Vagina (tissue), 2 donors: ENCODE measurements at regions not wholly inside any gene's neighbourhood (a gene's known extent, or its start where the extent isn't known, plus 50 kb on each side); places are given as distances from the start of the nearest gene placed in this dataset.
"Not testable (repeated sequence)": the region's sequence is repeated elsewhere in the genome, so short reads cannot be mapped to it uniquely, and the experiment has no call there.

ENCODE experiments used
- DNase-seq, 2 donors: peaks; one replicate each; pipeline ENCODE4 v3.0.0-alpha.2; 2017; ENCODE audit errors: extremely low spot score in 2 of 2
- H3K27ac ChIP-seq: fragments of 200-600 bp; sonication (generic); one replicate; pipeline ENCODE4 v1.5.1; 2019
- H3K27me3 ChIP-seq: fragments of 200-600 bp; sonication (generic); one replicate; pipeline ENCODE4 v1.5.1; 2019
- H3K36me3 ChIP-seq, 2 donors: fragments of 200-600 bp; sonication (generic); one replicate each; pipeline ENCODE4 v1.5.1; 2017 to 2019
- H3K4me1 ChIP-seq: fragments of 200-600 bp; sonication (generic); one replicate; pipeline ENCODE4 v1.5.1; 2019
- H3K4me3 ChIP-seq, 2 donors: fragments of 200-600 bp; sonication (generic); 1 replicate in 1 of 2; 2 replicates in 1 of 2; pipeline ENCODE4 v1.5.1; 2016 to 2019
- H3K9me3 ChIP-seq: fragments of 200-600 bp; sonication (generic); one replicate; pipeline ENCODE4 v1.5.1; 2019
- CTCF ChIP-seq, 3 experiments: fragments of 450-650 bp in 2 of 3; fragments of 200-600 bp in 1 of 3; sonication (generic) in 1 of 3; IDR thresholded peaks; one replicate each; pipeline ENCODE4 v1.5.1; 2017 to 2019; ENCODE audit warnings: antibody characterized with exemption in 3 of 3, mild to moderate bottlenecking in 2 of 3, moderate library complexity in 2 of 3
- POLR2A ChIP-seq, 2 donors: fragments of 450-650 bp; IDR thresholded peaks; one replicate each; pipeline ENCODE4 v1.6.1; 2017; ENCODE audit warnings: antibody characterized with exemption in 2 of 2, mild to moderate bottlenecking in 2 of 2, moderate library complexity in 2 of 2
- POLR2AphosphoS5 ChIP-seq, 2 donors: sonication (generic); formaldehyde crosslinking; IDR thresholded peaks; one replicate each; pipeline ENCODE4 v1.9.0; 2017; ENCODE audit warnings: antibody characterized with exemption in 2 of 2, mild to moderate bottlenecking in 2 of 2, low read depth in 1 of 2; ENCODE audit not compliant: insufficient read depth in 1 of 2
- intact Hi-C: fragments of 100-400 bp; cut with DNase I; formaldehyde crosslinking; loops from one replicate; pipeline ENCODE4 v1.15.1; 2023

- H3K9me3 ChIP-seq: no peaks in the 10 kb centered on the region
- H3K27me3 ChIP-seq: no peaks in the 10 kb centered on the region
- TF ChIP-seq CTCF (IDR thresholded peaks at IDR 0.05) (no peak), POLR2AphosphoS5 (IDR thresholded peaks at IDR 0.05; ENCODE audit: insufficient read depth in 1 of 2, low read depth in 1 of 2) (no peak), POLR2A (IDR thresholded peaks at IDR 0.05) (no peak)
- no peak overlapping the region for H3K27ac ChIP-seq
- intact Hi-C loops: no loop called here
- H3K4me3 ChIP-seq: no peak overlapping the region
- no peaks in the 10 kb centered on the region for H3K4me1 ChIP-seq
- no peaks in the 10 kb centered on the region for H3K36me3 ChIP-seq
- no peak for DNase-seq
These were observed 256.0 kb downstream of the GRXCR1 start for GRCh38 chr4:43148481-43148880.

- Histone ChIP-seq H3K36me3 (no peaks in the 10 kb centered on the region), H3K27me3 (no peaks in the 10 kb centered on the region), H3K27ac (no peak overlapping the region), H3K4me1 (no peaks in the 10 kb centered on the region), H3K9me3 (no peaks in the 10 kb centered on the region), H3K4me3 (no peak overlapping the region)
- DNase-seq: no peak
- intact Hi-C loops: no loop called here
- no peak for TF ChIP-seq POLR2AphosphoS5 (IDR thresholded peaks at IDR 0.05; ENCODE audit: insufficient read depth in 1 of 2, low read depth in 1 of 2)
These were observed 270.7 kb downstream of the GRXCR1 start for GRCh38 chr4:43163101-43163792.

- H3K27ac ChIP-seq: no peak overlapping the region
- H3K4me3 ChIP-seq: no peak overlapping the region
- no peak for DNase-seq
- no peaks in the 10 kb centered on the region for H3K36me3 ChIP-seq
- no peaks in the 10 kb centered on the region for H3K9me3 ChIP-seq
- no peaks in the 10 kb centered on the region for H3K27me3 ChIP-seq
- TF ChIP-seq POLR2AphosphoS5 (IDR thresholded peaks at IDR 0.05; ENCODE audit: insufficient read depth in 1 of 2, low read depth in 1 of 2): no peak
- no peak for TF ChIP-seq POLR2A (IDR thresholded peaks at IDR 0.05)
- no peak for TF ChIP-seq CTCF (IDR thresholded peaks at IDR 0.05)
- H3K4me1 ChIP-seq: no peaks in the 10 kb centered on the region
- intact Hi-C loops: no loop called here
These were observed 297.2 kb downstream of the GRXCR1 start for GRCh38 chr4:43189741-43190140.

GRCh38 chr4:43212576-43212975, 320.1 kb downstream of the GRXCR1 start:
- H3K4me1 ChIP-seq, H3K27me3 ChIP-seq, H3K27ac ChIP-seq, H3K9me3 ChIP-seq, intact Hi-C loops, DNase-seq, H3K36me3 ChIP-seq, H3K4me3 ChIP-seq: not testable (repeated sequence)

GRCh38 chr4:43223820-43224219, 331.3 kb downstream of the GRXCR1 start:
- Histone ChIP-seq H3K4me3 (no peak overlapping the region), H3K36me3 (no peaks in the 10 kb centered on the region), H3K27ac (no peak overlapping the region), H3K4me1 (no peaks in the 10 kb centered on the region), H3K27me3 (no peaks in the 10 kb centered on the region), H3K9me3 (no peaks in the 10 kb centered on the region)
- TF ChIP-seq POLR2A (IDR thresholded peaks at IDR 0.05) (no peak), CTCF (IDR thresholded peaks at IDR 0.05) (no peak), POLR2AphosphoS5 (IDR thresholded peaks at IDR 0.05; ENCODE audit: insufficient read depth in 1 of 2, low read depth in 1 of 2) (no peak)
- DNase-seq: no peak
- intact Hi-C loops: no loop called here

- no peak overlapping the region for H3K4me3 ChIP-seq
- H3K36me3 ChIP-seq: no peaks in the 10 kb centered on the region
- TF ChIP-seq CTCF (IDR thresholded peaks at IDR 0.05) (no peak), POLR2AphosphoS5 (IDR thresholded peaks at IDR 0.05; ENCODE audit: insufficient read depth in 1 of 2, low read depth in 1 of 2) (no peak), POLR2A (IDR thresholded peaks at IDR 0.05) (no peak)
- H3K27me3 ChIP-seq: no peaks in the 10 kb centered on the region
- intact Hi-C loops: no loop called here
- DNase-seq: no peak
- H3K4me1 ChIP-seq: no peaks in the 10 kb centered on the region
- H3K27ac ChIP-seq: no peak overlapping the region
- H3K9me3 ChIP-seq: no peaks in the 10 kb centered on the region
These were observed 332.0 kb downstream of the GRXCR1 start for GRCh38 chr4:43224559-43224958.
